Lower leg skin (tissue), 4 donors: ENCODE measurements at regions not wholly inside any gene's neighbourhood (a gene's known extent, or its start where the extent isn't known, plus 50 kb on each side); places are given as distances from the start of the nearest gene placed in this dataset.
A peak's percentile ranks its signal among the peaks of the same experiment; 100 is the strongest.

Source experiments
- DNase-seq, 2 donors: peaks; one replicate each; pipeline ENCODE4 v3.0.0-alpha.2; 2019; ENCODE audit warnings: low spot score in 2 of 2
- H3K4me3 ChIP-seq: fragments of 200-600 bp; sonication (generic); 2 replicates; pipeline ENCODE4 v1.5.1; 2017; ENCODE audit warnings: mild to moderate bottlenecking, low read depth; ENCODE audit not compliant: poor library complexity, severe bottlenecking
- POLR2A ChIP-seq, 2 donors: fragments of 450-650 bp; IDR thresholded peaks; one replicate each; pipeline ENCODE4 v1.6.1; 2016 to 2017; ENCODE audit warnings: antibody characterized with exemption in 2 of 2, mild to moderate bottlenecking in 1 of 2, moderate library complexity in 1 of 2
- WGBS, 2 donors: methylation state at CpG; one replicate each; pipeline ENCODE4 v1.1.5; 2018; 5-methylcytosine and 5-hydroxymethylcytosine counted together
- intact Hi-C: fragments of 100-400 bp; cut with DNase I; formaldehyde crosslinking; loops from one replicate; pipeline ENCODE4 v1.15.0; 2023; ENCODE audit warnings: low total_unique reads
- TF ChIP-seq, protein P1 (sequence below), 3 donors: fragments of 450-650 bp; IDR thresholded peaks; one replicate each; pipeline ENCODE4 v1.5.1; 2016; ENCODE audit warnings: antibody characterized with exemption in 3 of 3, mild to moderate bottlenecking in 3 of 3, moderate library complexity in 2 of 3

DNA sequence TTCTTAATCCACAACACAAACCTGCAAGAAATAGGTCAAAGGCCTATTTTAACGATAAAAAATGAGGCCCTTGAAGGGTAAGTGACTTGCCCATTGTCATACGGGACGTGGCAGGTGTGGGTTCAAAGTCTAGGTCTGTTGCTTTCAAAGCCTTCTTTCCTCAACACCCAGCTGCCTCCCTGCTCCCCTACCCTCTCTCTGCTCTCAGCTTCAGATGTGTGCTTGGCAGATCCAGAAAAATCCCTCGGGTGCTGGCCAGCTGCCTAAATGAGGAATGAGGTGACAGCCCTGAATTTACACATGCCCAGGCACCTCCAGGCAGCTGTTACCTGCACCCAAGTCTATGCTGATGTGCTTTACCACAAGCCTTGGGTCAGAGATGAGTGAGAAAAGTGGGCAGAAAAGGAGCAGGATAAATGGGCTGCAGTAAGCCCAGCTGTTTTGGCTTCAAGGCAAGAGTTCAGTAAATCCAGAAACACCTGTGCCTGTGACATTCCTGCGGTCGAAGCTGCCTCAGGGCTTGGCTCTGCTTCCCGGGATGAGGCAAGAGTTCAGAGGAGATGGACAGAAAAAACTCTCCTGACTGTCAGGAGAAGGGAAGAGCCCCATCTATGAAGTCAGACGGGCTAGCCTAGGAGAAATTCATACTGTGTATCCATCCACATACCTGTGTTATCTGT, 49.9 kb upstream of the LDLRAD3 start:
- intact Hi-C loops = no loop called here
- H3K4me3 ChIP-seq = no peak overlapping the region
- peak; percentile 63 to 89 for DNase-seq
- TF ChIP-seq, protein P1, sequence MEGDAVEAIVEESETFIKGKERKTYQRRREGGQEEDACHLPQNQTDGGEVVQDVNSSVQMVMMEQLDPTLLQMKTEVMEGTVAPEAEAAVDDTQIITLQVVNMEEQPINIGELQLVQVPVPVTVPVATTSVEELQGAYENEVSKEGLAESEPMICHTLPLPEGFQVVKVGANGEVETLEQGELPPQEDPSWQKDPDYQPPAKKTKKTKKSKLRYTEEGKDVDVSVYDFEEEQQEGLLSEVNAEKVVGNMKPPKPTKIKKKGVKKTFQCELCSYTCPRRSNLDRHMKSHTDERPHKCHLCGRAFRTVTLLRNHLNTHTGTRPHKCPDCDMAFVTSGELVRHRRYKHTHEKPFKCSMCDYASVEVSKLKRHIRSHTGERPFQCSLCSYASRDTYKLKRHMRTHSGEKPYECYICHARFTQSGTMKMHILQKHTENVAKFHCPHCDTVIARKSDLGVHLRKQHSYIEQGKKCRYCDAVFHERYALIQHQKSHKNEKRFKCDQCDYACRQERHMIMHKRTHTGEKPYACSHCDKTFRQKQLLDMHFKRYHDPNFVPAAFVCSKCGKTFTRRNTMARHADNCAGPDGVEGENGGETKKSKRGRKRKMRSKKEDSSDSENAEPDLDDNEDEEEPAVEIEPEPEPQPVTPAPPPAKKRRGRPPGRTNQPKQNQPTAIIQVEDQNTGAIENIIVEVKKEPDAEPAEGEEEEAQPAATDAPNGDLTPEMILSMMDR (IDR thresholded peaks at IDR 0.05) = no peak
- no peak for TF ChIP-seq POLR2A (IDR thresholded peaks at IDR 0.05)
- 43 to 49% methylated on average over 8 of the region's 8 CpGs for WGBS, 2 donors
